Right lobe of liver (tissue), 4 donors: ENCODE measurements at regions not wholly inside any gene's neighbourhood (a gene's known extent, or its start where the extent isn't known, plus 50 kb on each side); places are given as distances from the start of the nearest gene placed in this dataset.

Source experiments
- POLR2A ChIP-seq: fragments of 450-650 bp; IDR thresholded peaks from one replicate; pipeline ENCODE4 v1.6.1; 2017; ENCODE audit warnings: antibody characterized with exemption, mild to moderate bottlenecking
- TF ChIP-seq, protein P1 (sequence below), 4 donors: fragments of 200-600 bp in 3 of 4; fragments of 450-650 bp in 1 of 4; IDR thresholded peaks; one replicate each; pipeline versions ENCODE4 v1.5.1 to v1.8.0; 2016 to 2022; ENCODE audit warnings: antibody characterized with exemption in 4 of 4, mild to moderate bottlenecking in 2 of 4
- donor health status: DM: no; HTN: no; CAD: no.
- donor health status: DM: no; HTN: no; CAD: no.
- donor health status: DM: no; HTN: yes; CAD: no.

DNA sequence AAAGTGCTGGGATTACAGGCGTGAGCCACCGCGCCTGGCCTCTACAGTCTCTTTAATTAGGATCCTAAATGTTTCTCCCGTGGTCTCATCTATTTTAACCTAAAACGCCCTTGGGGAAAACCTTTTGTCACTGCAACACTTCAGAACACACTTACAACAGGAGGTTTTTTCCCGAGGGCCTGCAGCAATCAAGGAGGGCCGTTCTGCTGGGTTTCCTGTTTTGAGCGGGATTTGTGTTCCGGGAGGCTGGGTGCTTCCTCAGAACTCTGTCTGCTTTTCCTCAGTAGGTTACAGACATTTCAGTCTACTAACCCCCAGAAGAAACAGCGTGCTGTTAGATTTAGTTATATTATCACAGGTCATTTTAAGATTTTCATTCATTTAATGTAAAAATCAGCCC is 65.4 kb upstream of the IRX4 start:
- TF ChIP-seq, protein P1, sequence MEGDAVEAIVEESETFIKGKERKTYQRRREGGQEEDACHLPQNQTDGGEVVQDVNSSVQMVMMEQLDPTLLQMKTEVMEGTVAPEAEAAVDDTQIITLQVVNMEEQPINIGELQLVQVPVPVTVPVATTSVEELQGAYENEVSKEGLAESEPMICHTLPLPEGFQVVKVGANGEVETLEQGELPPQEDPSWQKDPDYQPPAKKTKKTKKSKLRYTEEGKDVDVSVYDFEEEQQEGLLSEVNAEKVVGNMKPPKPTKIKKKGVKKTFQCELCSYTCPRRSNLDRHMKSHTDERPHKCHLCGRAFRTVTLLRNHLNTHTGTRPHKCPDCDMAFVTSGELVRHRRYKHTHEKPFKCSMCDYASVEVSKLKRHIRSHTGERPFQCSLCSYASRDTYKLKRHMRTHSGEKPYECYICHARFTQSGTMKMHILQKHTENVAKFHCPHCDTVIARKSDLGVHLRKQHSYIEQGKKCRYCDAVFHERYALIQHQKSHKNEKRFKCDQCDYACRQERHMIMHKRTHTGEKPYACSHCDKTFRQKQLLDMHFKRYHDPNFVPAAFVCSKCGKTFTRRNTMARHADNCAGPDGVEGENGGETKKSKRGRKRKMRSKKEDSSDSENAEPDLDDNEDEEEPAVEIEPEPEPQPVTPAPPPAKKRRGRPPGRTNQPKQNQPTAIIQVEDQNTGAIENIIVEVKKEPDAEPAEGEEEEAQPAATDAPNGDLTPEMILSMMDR (IDR thresholded peaks at IDR 0.05), result no peak
- TF ChIP-seq POLR2A, result no peak
